PFSK-1 (cell line): ENCODE measurements at regions not wholly inside any gene's neighbourhood (a gene's known extent, or its start where the extent isn't known, plus 50 kb on each side); places are given as distances from the start of the nearest gene placed in this dataset.

Experiments
- FOXP2 ChIP-seq: optimal IDR thresholded peaks from 2 replicates; pipeline ENCODE3; 2011; ENCODE audit warnings: borderline replicate concordance, control low read depth, inconsistent platforms; ENCODE audit not compliant: insufficient read depth; ENCODE audit errors: extremely low read length, extremely low read depth
- POLR2AphosphoS5 ChIP-seq: IDR thresholded peaks from 2 replicates; pipeline ENCODE4 v1.6.1; 2012; ENCODE audit warnings: low read depth, mild to moderate bottlenecking, control low read depth, low read length, moderate library complexity
- SIN3A ChIP-seq: IDR thresholded peaks from 2 replicates; pipeline ENCODE4 v1.6.1; 2012; ENCODE audit warnings: mild to moderate bottlenecking, low read length, moderate library complexity, borderline replicate concordance; ENCODE audit not compliant: insufficient read depth
- TAF1 ChIP-seq: IDR thresholded peaks from 2 replicates; pipeline ENCODE4 v1.6.1; 2012; ENCODE audit warnings: low read length, control low read depth, borderline replicate concordance; ENCODE audit not compliant: insufficient read depth
- TF ChIP-seq, protein P1 (sequence below), 2 experiments: IDR thresholded peaks; 2 replicates each; pipeline versions ENCODE4 v1.6.1 to v1.8.0; 2011 to 2012; ENCODE audit warnings: low read depth in 2 of 2, low read length in 2 of 2, control low read depth in 1 of 2, inconsistent platforms in 1 of 2, mild to moderate bottlenecking in 1 of 2, moderate library complexity in 1 of 2; ENCODE audit not compliant: insufficient read depth in 1 of 2

GRCh38 chr1:56411021-56411420 lies 168.3 kb downstream of the PLPP3 start:
- TF ChIP-seq FOXP2 (no peak), POLR2AphosphoS5 (no peak), TAF1 (no peak), SIN3A (no peak)
- TF ChIP-seq, protein P1, sequence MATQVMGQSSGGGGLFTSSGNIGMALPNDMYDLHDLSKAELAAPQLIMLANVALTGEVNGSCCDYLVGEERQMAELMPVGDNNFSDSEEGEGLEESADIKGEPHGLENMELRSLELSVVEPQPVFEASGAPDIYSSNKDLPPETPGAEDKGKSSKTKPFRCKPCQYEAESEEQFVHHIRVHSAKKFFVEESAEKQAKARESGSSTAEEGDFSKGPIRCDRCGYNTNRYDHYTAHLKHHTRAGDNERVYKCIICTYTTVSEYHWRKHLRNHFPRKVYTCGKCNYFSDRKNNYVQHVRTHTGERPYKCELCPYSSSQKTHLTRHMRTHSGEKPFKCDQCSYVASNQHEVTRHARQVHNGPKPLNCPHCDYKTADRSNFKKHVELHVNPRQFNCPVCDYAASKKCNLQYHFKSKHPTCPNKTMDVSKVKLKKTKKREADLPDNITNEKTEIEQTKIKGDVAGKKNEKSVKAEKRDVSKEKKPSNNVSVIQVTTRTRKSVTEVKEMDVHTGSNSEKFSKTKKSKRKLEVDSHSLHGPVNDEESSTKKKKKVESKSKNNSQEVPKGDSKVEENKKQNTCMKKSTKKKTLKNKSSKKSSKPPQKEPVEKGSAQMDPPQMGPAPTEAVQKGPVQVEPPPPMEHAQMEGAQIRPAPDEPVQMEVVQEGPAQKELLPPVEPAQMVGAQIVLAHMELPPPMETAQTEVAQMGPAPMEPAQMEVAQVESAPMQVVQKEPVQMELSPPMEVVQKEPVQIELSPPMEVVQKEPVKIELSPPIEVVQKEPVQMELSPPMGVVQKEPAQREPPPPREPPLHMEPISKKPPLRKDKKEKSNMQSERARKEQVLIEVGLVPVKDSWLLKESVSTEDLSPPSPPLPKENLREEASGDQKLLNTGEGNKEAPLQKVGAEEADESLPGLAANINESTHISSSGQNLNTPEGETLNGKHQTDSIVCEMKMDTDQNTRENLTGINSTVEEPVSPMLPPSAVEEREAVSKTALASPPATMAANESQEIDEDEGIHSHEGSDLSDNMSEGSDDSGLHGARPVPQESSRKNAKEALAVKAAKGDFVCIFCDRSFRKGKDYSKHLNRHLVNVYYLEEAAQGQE (IDR thresholded peaks at IDR 0.05; ENCODE audit: insufficient read depth in 1 of 2, low read depth in 2 of 2, low read length in 2 of 2) = no peak
